NCI-H187 treated with DMSO at 0.1 percent for 48 hours (cell line): ENCODE measurements at regions not wholly inside any gene's neighbourhood (a gene's known extent, or its start where the extent isn't known, plus 50 kb on each side); places are given as distances from the start of the nearest gene placed in this dataset.

Source experiments
- DNase-seq: peaks from one replicate; lab custom pipeline; 2025; lab: John Stamatoyannopoulos, UW

- DNase-seq = no peak
These were observed 385.1 kb upstream of the MEX3C start for GRCh38 chr18:51582551-51582950.

- no peak for DNase-seq
These were observed 391.1 kb upstream of the MEX3C start for GRCh38 chr18:51588616-51589015.

GRCh38 chr18:51593931-51594330 lies 396.4 kb upstream of the MEX3C start:
- no peak for DNase-seq

GRCh38 chr18:51603111-51603510 lies 405.6 kb upstream of the MEX3C start:
- DNase-seq = no peak

- DNase-seq = no peak
These were observed 406.1 kb upstream of the MEX3C start for GRCh38 chr18:51603551-51603950.

- peak; percentile 17 for DNase-seq
These were observed 413.0 kb upstream of the MEX3C start for GRCh38 chr18:51610481-51610880.

GRCh38 chr18:51611326-51611725 lies 413.8 kb upstream of the MEX3C start:
- no peak for DNase-seq

- DNase-seq = no peak
These were observed 416.6 kb upstream of the MEX3C start for GRCh38 chr18:51614033-51614432.

GRCh38 chr18:51614967-51615571 lies 417.6 kb upstream of the MEX3C start:
- no peak for DNase-seq

GRCh38 chr18:51617167-51617566 lies 419.7 kb upstream of the MEX3C start:
- no peak for DNase-seq

GRCh38 chr18:51617572-51618260 lies 420.2 kb upstream of the MEX3C start:
- no peak for DNase-seq

- DNase-seq = no peak
These were observed 421.8 kb upstream of the MEX3C start for GRCh38 chr18:51619283-51619682.

- DNase-seq = peak; percentile 2
These were observed 423.8 kb upstream of the MEX3C start for GRCh38 chr18:51621113-51621863.

GRCh38 chr18:51621864-51622160 lies 424.3 kb upstream of the MEX3C start:
- DNase-seq = no peak

- no peak for DNase-seq
These were observed 425.2 kb upstream of the MEX3C start for GRCh38 chr18:51622702-51623101.

- no peak for DNase-seq
These were observed 426.2 kb upstream of the MEX3C start for GRCh38 chr18:51623653-51624052.

- DNase-seq = no peak
These were observed 433.2 kb upstream of the MEX3C start for GRCh38 chr18:51630706-51631105.

GRCh38 chr18:51637881-51638280 lies 440.4 kb upstream of the MEX3C start:
- DNase-seq = no peak

- no peak for DNase-seq
These were observed 442.1 kb upstream of the MEX3C start for GRCh38 chr18:51639541-51639940.

GRCh38 chr18:51643483-51643882 lies 446.0 kb upstream of the MEX3C start:
- DNase-seq = no peak

GRCh38 chr18:51645607-51646006 lies 448.1 kb upstream of the MEX3C start:
- DNase-seq = no peak

- no peak for DNase-seq
These were observed 449.9 kb upstream of the MEX3C start for GRCh38 chr18:51647346-51647745.

- no peak for DNase-seq
These were observed 450.5 kb upstream of the MEX3C start for GRCh38 chr18:51647942-51648341.
